Karpas-422 (cell line): ENCODE measurements at regions not wholly inside any gene's neighbourhood (a gene's known extent, or its start where the extent isn't known, plus 50 kb on each side); places are given as distances from the start of the nearest gene placed in this dataset.

Experiments
- DNase-seq: peaks from one replicate; pipeline ENCODE4 v3.0.0-alpha.2; 2015
- H2AFZ ChIP-seq: fragments of 200-600 bp; sonication (generic); 2 replicates; pipeline ENCODE4 v1.6.1; 2014; ENCODE audit warnings: antibody characterized with exemption, low read length, mixed read lengths
- H3K27ac ChIP-seq: fragments of 200-600 bp; sonication (generic); 2 replicates; pipeline ENCODE4 v1.5.1; 2014; ENCODE audit warnings: mild to moderate bottlenecking, low read length, moderate library complexity
- H3K27me3 ChIP-seq: fragments of 200-600 bp; sonication (generic); 2 replicates; pipeline ENCODE4 v1.6.1; 2014; ENCODE audit warnings: low read length, mixed read lengths
- H3K36me3 ChIP-seq: fragments of 200-600 bp; sonication (generic); 2 replicates; pipeline ENCODE4 v1.6.1; 2014; ENCODE audit warnings: low read length, mixed read lengths; ENCODE audit not compliant: insufficient read depth
- H3K4me1 ChIP-seq: fragments of 200-600 bp; sonication (generic); 2 replicates; pipeline ENCODE4 v1.6.1; 2014; ENCODE audit warnings: mild to moderate bottlenecking, low read length, mixed read lengths
- H3K4me2 ChIP-seq: fragments of 200-600 bp; sonication (generic); 2 replicates; pipeline ENCODE4 v1.6.1; 2014; ENCODE audit warnings: low read length, low read depth, mild to moderate bottlenecking; ENCODE audit not compliant: poor library complexity, severe bottlenecking
- H3K4me3 ChIP-seq: fragments of 200-600 bp; sonication (generic); 2 replicates; pipeline ENCODE4 v1.5.1; 2014; ENCODE audit warnings: mild to moderate bottlenecking, antibody characterized with exemption, low read length, mixed read lengths
- H3K79me2 ChIP-seq: fragments of 200-600 bp; sonication (generic); 2 replicates; pipeline ENCODE4 v1.6.1; 2014; ENCODE audit warnings: mild to moderate bottlenecking, low read length, mixed read lengths
- H3K9ac ChIP-seq: fragments of 200-600 bp; sonication (generic); 2 replicates; pipeline ENCODE4 v1.6.0; 2014; ENCODE audit warnings: low read length
- H3K9me2 ChIP-seq: fragments of 200-600 bp; sonication (generic), shearing (Covaris generic); replicated peaks from 2 replicates; pipeline ENCODE4 v1.6.0; 2014; ENCODE audit warnings: mild to moderate bottlenecking, low read length, moderate library complexity; ENCODE audit not compliant: insufficient read depth
- H3K9me3 ChIP-seq: fragments of 300-700, 200-600 bp; sonication (generic); 2 replicates; pipeline ENCODE4 v1.6.1; 2014; ENCODE audit warnings: low read length, mixed read lengths
- H4K20me1 ChIP-seq: fragments of 200-600 bp; sonication (generic); 2 replicates; pipeline ENCODE4 v1.6.1; 2014; ENCODE audit warnings: mild to moderate bottlenecking, antibody characterized with exemption, low read length, low read depth; ENCODE audit not compliant: insufficient read depth

GRCh38 chr12:90126125-90126524 lies 417.5 kb upstream of the ATP2B1 start:
- H3K4me1 ChIP-seq, result no peaks in the 10 kb centered on the region
- no peaks in the 10 kb centered on the region for H3K9me2 ChIP-seq
- no peak overlapping the region for H3K4me3 ChIP-seq
- no peaks in the 10 kb centered on the region for H3K79me2 ChIP-seq
- no peak overlapping the region for H3K4me2 ChIP-seq
- H3K27me3 ChIP-seq, result no peaks in the 10 kb centered on the region
- DNase-seq, result no peak
- H3K36me3 ChIP-seq, result no peaks in the 10 kb centered on the region
- no peaks in the 10 kb centered on the region for H4K20me1 ChIP-seq
- no peak overlapping the region for H3K9ac ChIP-seq
- H3K9me3 ChIP-seq, result peaks cover 17% of the 10 kb centered on the region
- no peak overlapping the region for H2AFZ ChIP-seq
- H3K27ac ChIP-seq, result no peak overlapping the region

GRCh38 chr12:90124914-90125313 lies 416.3 kb upstream of the ATP2B1 start:
- no peak overlapping the region for H3K4me3 ChIP-seq
- H3K9me2 ChIP-seq, result no peaks in the 10 kb centered on the region
- no peak overlapping the region for H3K9ac ChIP-seq
- H3K27me3 ChIP-seq, result no peaks in the 10 kb centered on the region
- H4K20me1 ChIP-seq, result no peaks in the 10 kb centered on the region
- H3K9me3 ChIP-seq, result peaks cover 23% of the 10 kb centered on the region
- no peak overlapping the region for H3K27ac ChIP-seq
- no peaks in the 10 kb centered on the region for H3K4me1 ChIP-seq
- no peaks in the 10 kb centered on the region for H3K36me3 ChIP-seq
- no peak overlapping the region for H2AFZ ChIP-seq
- H3K79me2 ChIP-seq, result no peaks in the 10 kb centered on the region
- DNase-seq, result no peak
- H3K4me2 ChIP-seq, result no peak overlapping the region

- no peaks in the 10 kb centered on the region for H3K27me3 ChIP-seq
- no peak overlapping the region for H3K9ac ChIP-seq
- H4K20me1 ChIP-seq, result no peaks in the 10 kb centered on the region
- H3K27ac ChIP-seq, result no peak overlapping the region
- no peaks in the 10 kb centered on the region for H3K36me3 ChIP-seq
- H3K9me3 ChIP-seq, result peaks cover 23% of the 10 kb centered on the region
- no peak overlapping the region for H2AFZ ChIP-seq
- H3K79me2 ChIP-seq, result no peaks in the 10 kb centered on the region
- no peak overlapping the region for H3K4me2 ChIP-seq
- no peak for DNase-seq
- no peaks in the 10 kb centered on the region for H3K9me2 ChIP-seq
- H3K4me1 ChIP-seq, result no peaks in the 10 kb centered on the region
- no peak overlapping the region for H3K4me3 ChIP-seq
Observed at GRCh38 chr12:90124289-90124688, 415.7 kb upstream of the ATP2B1 start.

GRCh38 chr12:90122681-90123080 lies 414.0 kb upstream of the ATP2B1 start:
- no peak overlapping the region for H3K4me2 ChIP-seq
- peaks cover 23% of the 10 kb centered on the region for H3K9me3 ChIP-seq
- H4K20me1 ChIP-seq, result no peaks in the 10 kb centered on the region
- H3K36me3 ChIP-seq, result no peaks in the 10 kb centered on the region
- H3K4me1 ChIP-seq, result no peaks in the 10 kb centered on the region
- H2AFZ ChIP-seq, result no peak overlapping the region
- DNase-seq, result no peak
- H3K27me3 ChIP-seq, result no peaks in the 10 kb centered on the region
- no peaks in the 10 kb centered on the region for H3K9me2 ChIP-seq
- H3K4me3 ChIP-seq, result no peak overlapping the region
- H3K79me2 ChIP-seq, result no peaks in the 10 kb centered on the region
- H3K9ac ChIP-seq, result no peak overlapping the region
- no peak overlapping the region for H3K27ac ChIP-seq

GRCh38 chr12:90120627-90121026 lies 412.0 kb upstream of the ATP2B1 start:
- Histone ChIP-seq H4K20me1 (no peaks in the 10 kb centered on the region), H3K36me3 (no peaks in the 10 kb centered on the region), H3K4me1 (no peaks in the 10 kb centered on the region), H3K4me3 (no peak overlapping the region), H3K27ac (no peak overlapping the region), H3K9ac (no peak overlapping the region), H3K9me2 (no peaks in the 10 kb centered on the region), H2AFZ (no peak overlapping the region), H3K79me2 (no peaks in the 10 kb centered on the region), H3K9me3 (peaks cover 25% of the 10 kb centered on the region), H3K4me2 (no peak overlapping the region), H3K27me3 (no peaks in the 10 kb centered on the region)
- peak; percentile 58 for DNase-seq

- Histone ChIP-seq H3K4me3 (no peak overlapping the region), H3K27me3 (no peaks in the 10 kb centered on the region), H3K36me3 (no peaks in the 10 kb centered on the region), H2AFZ (no peak overlapping the region), H3K79me2 (no peaks in the 10 kb centered on the region), H3K9me3 (peaks cover 2% of the 10 kb centered on the region; the same call in 1 of the 2 replicates), H3K9me2 (no peaks in the 10 kb centered on the region), H3K27ac (no peak overlapping the region), H3K4me2 (no peak overlapping the region), H4K20me1 (no peaks in the 10 kb centered on the region), H3K9ac (no peak overlapping the region), H3K4me1 (no peaks in the 10 kb centered on the region)
- DNase-seq, result no peak
Observed at GRCh38 chr12:90112666-90113065, 404.0 kb upstream of the ATP2B1 start.

GRCh38 chr12:90111791-90112580 lies 403.3 kb upstream of the ATP2B1 start:
- Histone ChIP-seq H3K79me2 (no peaks in the 10 kb centered on the region), H3K4me1 (no peaks in the 10 kb centered on the region), H3K27me3 (no peaks in the 10 kb centered on the region), H3K9ac (no peak overlapping the region), H4K20me1 (no peaks in the 10 kb centered on the region), H3K9me2 (no peaks in the 10 kb centered on the region), H3K36me3 (no peaks in the 10 kb centered on the region), H3K27ac (no peak overlapping the region), H2AFZ (no peak overlapping the region), H3K4me2 (no peak overlapping the region), H3K9me3 (no peaks in the 10 kb centered on the region), H3K4me3 (no peak overlapping the region)
- DNase-seq, result no peak

- DNase-seq, result no peak
- H3K27me3 ChIP-seq, result no peaks in the 10 kb centered on the region
- no peak overlapping the region for H2AFZ ChIP-seq
- no peaks in the 10 kb centered on the region for H3K9me2 ChIP-seq
- no peak overlapping the region for H3K9ac ChIP-seq
- no peaks in the 10 kb centered on the region for H3K79me2 ChIP-seq
- H3K9me3 ChIP-seq, result no peaks in the 10 kb centered on the region
- no peaks in the 10 kb centered on the region for H3K36me3 ChIP-seq
- no peaks in the 10 kb centered on the region for H4K20me1 ChIP-seq
- H3K4me2 ChIP-seq, result no peak overlapping the region
- H3K4me3 ChIP-seq, result no peak overlapping the region
- no peak overlapping the region for H3K27ac ChIP-seq
- H3K4me1 ChIP-seq, result no peaks in the 10 kb centered on the region
Observed at GRCh38 chr12:90106568-90106967, 397.9 kb upstream of the ATP2B1 start.
